Upper lobe of left lung (tissue), 6 donors: ENCODE measurements at regions not wholly inside any gene's neighbourhood (a gene's known extent, or its start where the extent isn't known, plus 50 kb on each side); places are given as distances from the start of the nearest gene placed in this dataset.

Source experiments
- ATAC-seq, 2 donors: fragments of 200-7000 bp; cut with Tn5 transposase; one replicate each; pipeline ENCODE4 v1.9.1; 2022; ENCODE audit warnings: mild to moderate bottlenecking in 2 of 2, moderate library complexity in 2 of 2; ENCODE audit not compliant: low FRiP score in 2 of 2
- DNase-seq, 2 donors: peaks; one replicate each; pipeline ENCODE4 v3.0.0-alpha.2; 2019 to 2020
- H3K27ac ChIP-seq, 4 donors: fragments of 200-600 bp; sonication (generic); one replicate each; pipeline ENCODE4 v1.5.1; 2016 to 2019
- H3K27me3 ChIP-seq, 4 donors: fragments of 200-600 bp; sonication (generic); one replicate each; pipeline ENCODE4 v1.5.1; 2017 to 2019
- H3K36me3 ChIP-seq, 4 donors: fragments of 200-600 bp; sonication (generic); one replicate each; pipeline ENCODE4 v1.5.1; 2016 to 2019
- H3K4me1 ChIP-seq, 4 donors: fragments of 200-600 bp; sonication (generic); one replicate each; pipeline ENCODE4 v1.5.1; 2018 to 2019
- H3K4me3 ChIP-seq, 4 donors: fragments of 200-600 bp; sonication (generic); one replicate each; pipeline ENCODE4 v1.5.1; 2017 to 2019; ENCODE audit warnings: mild to moderate bottlenecking in 2 of 4, moderate library complexity in 1 of 4
- H3K9me3 ChIP-seq, 4 donors: fragments of 200-600 bp; sonication (generic); one replicate each; pipeline ENCODE4 v1.5.1; 2018 to 2019
- CTCF ChIP-seq, 6 experiments: fragments of 450-650 bp in 4 of 6; fragments of 200-600 bp in 2 of 6; sonication (generic) in 2 of 6; IDR thresholded peaks; one replicate each; pipeline ENCODE4 v1.5.1; 2016 to 2019; ENCODE audit warnings: antibody characterized with exemption in 6 of 6
- EP300 ChIP-seq, 4 donors: sonication (generic); formaldehyde crosslinking; IDR thresholded peaks; one replicate each; pipeline ENCODE4 v1.5.1; 2017; ENCODE audit warnings: antibody characterized with exemption in 4 of 4, control low read depth in 2 of 4
- POLR2A ChIP-seq, 4 donors: fragments of 450-650 bp; IDR thresholded peaks; one replicate each; pipeline ENCODE4 v1.5.1; 2016 to 2017; ENCODE audit warnings: antibody characterized with exemption in 4 of 4, mild to moderate bottlenecking in 2 of 4
- POLR2AphosphoS5 ChIP-seq, 2 donors: sonication (generic); formaldehyde crosslinking; IDR thresholded peaks; one replicate each; pipeline ENCODE4 v1.5.1; 2017; ENCODE audit warnings: antibody characterized with exemption in 2 of 2
- WGBS, 2 donors: methylation state at CpG; one replicate each; pipeline ENCODE4 v1.1.5; 2017 to 2018; 5-methylcytosine and 5-hydroxymethylcytosine counted together
- donor health status: DM: no; HTN: no; CAD: no; lungs with moderate emphysema.
- donor health status: DM: no; HTN: yes; CAD: no; lungs with severe emphysema.

GRCh38 chr15:88748651-88749050 lies 54.6 kb upstream of the ACAN start:
- Histone ChIP-seq H3K27ac (no peak overlapping the region), H3K4me3 (no peak overlapping the region), H3K27me3 (no peaks in the 10 kb centered on the region), H3K4me1 (no peaks in the 10 kb centered on the region), H3K36me3 (no peaks in the 10 kb centered on the region), H3K9me3 (no peaks in the 10 kb centered on the region)
- WGBS, 2 donors, result 76 to 78% methylated on average over 2 of the region's 2 CpGs
- DNase-seq, result no peak
- TF ChIP-seq EP300 (IDR thresholded peaks at IDR 0.05) (no peak), CTCF (IDR thresholded peaks at IDR 0.05) (no peak), POLR2AphosphoS5 (IDR thresholded peaks at IDR 0.05) (no peak)
- no peak for ATAC-seq

GRCh38 chr15:88749699-88750098 lies 53.5 kb upstream of the ACAN start:
- H3K4me1 ChIP-seq, result no peaks in the 10 kb centered on the region
- WGBS, 2 donors, result 88 to 91% methylated on average over 2 of the region's 2 CpGs
- no peak overlapping the region for H3K27ac ChIP-seq
- no peaks in the 10 kb centered on the region for H3K27me3 ChIP-seq
- ATAC-seq, result no peak
- H3K4me3 ChIP-seq, result no peak overlapping the region
- TF ChIP-seq CTCF (IDR thresholded peaks at IDR 0.05), result no peak
- no peak for TF ChIP-seq POLR2AphosphoS5 (IDR thresholded peaks at IDR 0.05)
- no peak for TF ChIP-seq POLR2A (IDR thresholded peaks at IDR 0.05)
- no peak for TF ChIP-seq EP300 (IDR thresholded peaks at IDR 0.05)
- no peaks in the 10 kb centered on the region for H3K9me3 ChIP-seq
- DNase-seq, result no peak
- no peaks in the 10 kb centered on the region for H3K36me3 ChIP-seq

DNA sequence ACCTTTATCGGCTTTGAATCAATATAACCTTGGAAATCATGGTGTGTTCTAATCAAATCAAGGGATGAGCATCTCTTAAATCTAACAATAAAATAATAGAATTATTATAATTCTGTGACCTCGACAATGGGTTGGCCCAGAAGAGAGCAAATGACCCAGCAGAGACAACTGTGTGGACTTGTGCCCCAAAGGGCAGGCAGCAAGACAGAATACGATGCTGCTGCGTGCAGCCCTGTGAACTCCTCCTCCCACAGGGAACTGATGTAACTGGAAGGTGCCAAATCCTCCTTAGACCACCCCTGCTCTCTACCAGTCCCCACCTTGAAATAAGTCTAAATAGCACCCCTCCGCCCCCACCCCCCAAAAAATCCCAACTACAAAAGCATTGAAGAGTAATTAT lies 50.7 kb upstream of the ACAN start:
- Histone ChIP-seq H3K4me3 (no peak overlapping the region), H3K9me3 (no peaks in the 10 kb centered on the region), H3K27me3 (no peaks in the 10 kb centered on the region), H3K36me3 (no peaks in the 10 kb centered on the region), H3K4me1 (no peaks in the 10 kb centered on the region), H3K27ac (no peak overlapping the region)
- TF ChIP-seq POLR2AphosphoS5 (IDR thresholded peaks at IDR 0.05) (no peak), CTCF (IDR thresholded peaks at IDR 0.05) (no peak), EP300 (IDR thresholded peaks at IDR 0.05) (no peak), POLR2A (IDR thresholded peaks at IDR 0.05) (no peak)
- DNase-seq (no peak), ATAC-seq (no peak)
- 72 to 73% methylated on average over 5 of the region's 5 CpGs for WGBS, 2 donors

- H3K27ac ChIP-seq, result no peak overlapping the region
- DNase-seq (no peak), ATAC-seq (no peak)
- no peak for TF ChIP-seq POLR2A (IDR thresholded peaks at IDR 0.05)
- TF ChIP-seq POLR2AphosphoS5 (IDR thresholded peaks at IDR 0.05), result no peak
- no peak for TF ChIP-seq EP300 (IDR thresholded peaks at IDR 0.05)
- TF ChIP-seq CTCF (IDR thresholded peaks at IDR 0.05), result no peak
- H3K4me3 ChIP-seq, result no peak overlapping the region
- no peaks in the 10 kb centered on the region for H3K36me3 ChIP-seq
- H3K27me3 ChIP-seq, result no peaks in the 10 kb centered on the region
- H3K9me3 ChIP-seq, result no peaks in the 10 kb centered on the region
- H3K4me1 ChIP-seq, result no peaks in the 10 kb centered on the region
These were observed 50.3 kb upstream of the ACAN start for GRCh38 chr15:88752951-88753350.
